H1 (cell line): ENCODE measurements at regions not wholly inside any gene's neighbourhood (a gene's known extent, or its start where the extent isn't known, plus 50 kb on each side); places are given as distances from the start of the nearest gene placed in this dataset.

ENCODE experiments used
- CTCF ChIA-PET: fragments of 300-600 bp; sonication (Branson Sonifier 250); formaldehyde crosslinking; loops from one replicate; lab custom pipeline; 2021; ENCODE audit not compliant: partially characterized antibody; lab: Charles Lee
- POLR2A ChIA-PET: fragments of 300-600 bp; sonication (Branson Sonifier 250); formaldehyde crosslinking; loops from one replicate; lab custom pipeline; 2021; ENCODE audit warnings: inconsistent platforms; ENCODE audit not compliant: partially characterized antibody; lab: Charles Lee
- DNase-seq, 2 experiments: peaks; one replicate each; pipeline versions ENCODE4 v3.0.0 to v3.0.0-alpha.2; 2010 to 2022; ENCODE audit warnings: low spot score in 2 of 2, low read depth in 1 of 2, mixed read lengths in 1 of 2
- FAIRE-seq: peaks from 2 replicates; lab custom pipeline; 2011; peaks lifted over from hg19 to GRCh38; lab: Jason Lieb, UNC
- H2AFZ ChIP-seq: 2 replicates; pipeline ENCODE4 v1.8.1; 2012; ENCODE audit warnings: low read length, inconsistent platforms
- H2AK5ac ChIP-seq: 2 replicates; pipeline ENCODE4 v1.6.1; 2013; ENCODE audit warnings: low read depth, low read length
- H2BK120ac ChIP-seq: replicated peaks from 2 replicates; pipeline ENCODE3; 2013; ENCODE audit warnings: low read depth, low read length, inconsistent platforms
- H2BK12ac ChIP-seq: 2 replicates; pipeline ENCODE4 v1.6.1; 2013; ENCODE audit warnings: low read depth, low read length
- H2BK15ac ChIP-seq: 2 replicates; pipeline ENCODE4 v1.6.1; 2013; ENCODE audit warnings: low read length
- H2BK20ac ChIP-seq: 2 replicates; pipeline ENCODE4 v1.6.1; 2013; ENCODE audit warnings: low read length
- H2BK5ac ChIP-seq: 2 replicates; pipeline ENCODE4 v1.6.1; 2013; ENCODE audit warnings: low read depth, low read length
- H3K14ac ChIP-seq: 2 replicates; pipeline ENCODE4 v1.6.1; 2013; ENCODE audit warnings: inconsistent platforms; ENCODE audit not compliant: insufficient read length
- H3K18ac ChIP-seq: 2 replicates; pipeline ENCODE4 v1.6.1; 2013; ENCODE audit warnings: low read length; ENCODE audit errors: extremely low read depth
- H3K23ac ChIP-seq: 2 replicates; pipeline ENCODE4 v1.6.1; 2013; ENCODE audit warnings: inconsistent platforms; ENCODE audit not compliant: insufficient read length
- H3K23me2 ChIP-seq: 2 replicates; pipeline ENCODE4 v1.6.1; 2013; ENCODE audit warnings: low read depth, low read length
- H3K27ac ChIP-seq: 2 replicates; pipeline ENCODE4 v1.6.1; 2011; ENCODE audit warnings: low read depth, low read length, inconsistent platforms
- H3K27me3 ChIP-seq, 4 experiments: replicated peaks in 1 of 4; 1 replicate in 1 of 4; 2 replicates in 3 of 4; pipeline versions ENCODE4 v1.6.1 to v1.8.1; 2011 to 2013; ENCODE audit warnings: low read length in 3 of 4, mild to moderate bottlenecking in 3 of 4, inconsistent platforms in 2 of 4, mixed read lengths in 2 of 4, moderate library complexity in 1 of 4; ENCODE audit not compliant: control insufficient read depth in 3 of 4, insufficient read depth in 3 of 4; ENCODE audit errors: extremely low read depth in 1 of 4
- H3K36me3 ChIP-seq, 4 experiments: 2 replicates each; pipeline versions ENCODE4 v1.6.1 to v1.8.1; 2011 to 2013; ENCODE audit warnings: mild to moderate bottlenecking in 4 of 4, low read length in 3 of 4, moderate library complexity in 2 of 4, control low read depth in 1 of 4, inconsistent platforms in 1 of 4; ENCODE audit not compliant: insufficient read depth in 4 of 4, control insufficient read depth in 2 of 4
- H3K4ac ChIP-seq: replicated peaks from 2 replicates; pipeline ENCODE3; 2013; ENCODE audit warnings: low read length, low read depth, mixed read lengths, inconsistent platforms; ENCODE audit not compliant: insufficient read length
- H3K4me1 ChIP-seq, 4 experiments: replicated peaks in 1 of 4; 1 replicate in 1 of 4; 2 replicates in 3 of 4; pipeline versions ENCODE4 v1.6.1 to v1.8.1; 2011 to 2013; ENCODE audit warnings: low read length in 3 of 4, inconsistent platforms in 2 of 4, mixed read lengths in 1 of 4; ENCODE audit not compliant: insufficient read depth in 4 of 4, control insufficient read depth in 3 of 4
- H3K4me2 ChIP-seq, 2 experiments: 2 replicates each; pipeline versions ENCODE4 v1.6.1 to v1.8.1; 2011 to 2013; ENCODE audit warnings: low read depth in 2 of 2, low read length in 2 of 2, control low read depth in 1 of 2, inconsistent platforms in 1 of 2, mild to moderate bottlenecking in 1 of 2; ENCODE audit not compliant: insufficient read depth in 1 of 2
- H3K4me3 ChIP-seq, 4 experiments: fragments of 200-600, 300-600 bp in 1 of 4; sonication (generic), shearing (Covaris generic), sonication (Bioruptor Twin) in 1 of 4; 2 replicates each; pipeline versions ENCODE4 v1.5.1 to v1.8.1; 2011 to 2016; ENCODE audit warnings: low read length in 4 of 4, low read depth in 3 of 4, control low read depth in 2 of 4, inconsistent platforms in 2 of 4, mild to moderate bottlenecking in 2 of 4, mixed read lengths in 1 of 4, moderate library complexity in 1 of 4; ENCODE audit not compliant: insufficient read depth in 2 of 4; ENCODE audit errors: extremely low read depth in 1 of 4
- H3K56ac ChIP-seq: replicated peaks from 2 replicates; pipeline ENCODE3; 2013; ENCODE audit warnings: low read depth, mild to moderate bottlenecking, mixed read lengths, low read length, inconsistent platforms; ENCODE audit not compliant: insufficient read length
- H3K79me1 ChIP-seq: 2 replicates; pipeline ENCODE4 v1.6.1; 2013; ENCODE audit warnings: low read depth, low read length, control low read depth
- H3K79me2 ChIP-seq, 2 experiments: 2 replicates each; pipeline versions ENCODE4 v1.6.1 to v1.8.1; 2012 to 2013; ENCODE audit warnings: low read length in 2 of 2, mild to moderate bottlenecking in 2 of 2, inconsistent platforms in 1 of 2; ENCODE audit not compliant: insufficient read depth in 2 of 2, control insufficient read depth in 1 of 2
- H3K9ac ChIP-seq, 4 experiments: replicated peaks in 1 of 4; 1 replicate in 1 of 4; 2 replicates in 3 of 4; pipeline versions ENCODE4 v1.6.1 to v1.8.1; 2011 to 2013; ENCODE audit warnings: low read depth in 3 of 4, low read length in 3 of 4, control low read depth in 2 of 4, mild to moderate bottlenecking in 2 of 4, moderate library complexity in 2 of 4, inconsistent platforms in 1 of 4; ENCODE audit errors: extremely low read depth in 1 of 4
- H3K9me3 ChIP-seq, 2 experiments: 2 replicates each; pipeline versions ENCODE4 v1.6.1 to v1.8.1; 2012 to 2013; ENCODE audit warnings: mild to moderate bottlenecking in 2 of 2, moderate library complexity in 2 of 2, control low read depth in 1 of 2, inconsistent platforms in 1 of 2, low read depth in 1 of 2, low read length in 1 of 2, mixed read lengths in 1 of 2; ENCODE audit not compliant: insufficient read depth in 2 of 2
- H4K20me1 ChIP-seq, 2 experiments: replicated peaks in 1 of 2; 2 replicates each; pipeline versions ENCODE3 to v1.8.1; 2011 to 2013; ENCODE audit warnings: inconsistent platforms in 2 of 2, low read length in 2 of 2, mild to moderate bottlenecking in 1 of 2; ENCODE audit not compliant: insufficient read depth in 2 of 2, control insufficient read depth in 1 of 2
- H4K5ac ChIP-seq: 2 replicates; pipeline ENCODE4 v1.6.1; 2013; ENCODE audit warnings: low read length, low read depth, mixed read lengths, inconsistent platforms; ENCODE audit not compliant: insufficient read length
- H4K8ac ChIP-seq: 2 replicates; pipeline ENCODE4 v1.8.0; 2013; ENCODE audit warnings: mild to moderate bottlenecking, moderate library complexity, low read length, inconsistent platforms; ENCODE audit not compliant: insufficient read depth; ENCODE audit errors: extremely low read depth
- H4K91ac ChIP-seq: replicated peaks from 2 replicates; pipeline ENCODE3; 2013; ENCODE audit warnings: low read length, mixed read lengths, inconsistent platforms; ENCODE audit not compliant: insufficient read length
- BACH1 ChIP-seq: IDR thresholded peaks from 2 replicates; pipeline ENCODE4 v1.6.1; 2012; ENCODE audit warnings: low read length, improper control_type of control experiment
- BRCA1 ChIP-seq: IDR thresholded peaks from 2 replicates; pipeline ENCODE4 v1.6.1; 2012; ENCODE audit warnings: low read depth, low read length, improper control_type of control experiment
- CTBP2 ChIP-seq: IDR thresholded peaks from 2 replicates; pipeline ENCODE4 v1.7.0; 2011; ENCODE audit warnings: borderline replicate concordance, mild to moderate bottlenecking, moderate library complexity, mixed read lengths, low read length; ENCODE audit not compliant: insufficient read depth, insufficient read length
- EGR1 ChIP-seq: IDR thresholded peaks from 2 replicates; pipeline ENCODE4 v1.6.1; 2011; ENCODE audit warnings: low read depth, low read length, borderline replicate concordance
- GTF2F1 ChIP-seq: IDR thresholded peaks from 2 replicates; pipeline ENCODE4 v1.6.1; 2012; ENCODE audit warnings: low read depth, low read length, improper control_type of control experiment, borderline replicate concordance
- KDM5A ChIP-seq: fragments of 200-600 bp; IDR thresholded peaks from 2 replicates; pipeline ENCODE4 v1.7.1; 2012; ENCODE audit warnings: mild to moderate bottlenecking, low read length, inconsistent platforms, mixed read lengths
- POU5F1 ChIP-seq: IDR thresholded peaks from 2 replicates; pipeline ENCODE4 v1.6.1; 2011; ENCODE audit warnings: low read depth, mild to moderate bottlenecking, low read length, moderate library complexity
- RFX5 ChIP-seq: IDR thresholded peaks from 2 replicates; pipeline ENCODE4 v1.6.1; 2011; ENCODE audit warnings: low read depth, low read length, improper control_type of control experiment, borderline replicate concordance
- SIN3A ChIP-seq, 2 experiments: IDR thresholded peaks in 1 of 2; conservative IDR thresholded peaks in 1 of 2; 2 replicates each; pipeline ENCODE4 v1.6.1; 2011 to 2012; ENCODE audit warnings: low read length in 2 of 2, improper control_type of control experiment in 1 of 2, low read depth in 1 of 2, mild to moderate bottlenecking in 1 of 2
- TBP ChIP-seq: IDR thresholded peaks from 2 replicates; pipeline ENCODE4 v1.6.1; 2011; ENCODE audit warnings: low read depth, low read length, improper control_type of control experiment
- ZNF274 ChIP-seq: IDR thresholded peaks from 2 replicates; pipeline ENCODE4 v1.7.0; 2012; ENCODE audit warnings: low read length, borderline replicate concordance; ENCODE audit errors: extremely low read depth
- WGBS, 2 experiments: shearing (Covaris generic) in 1 of 2; methylation state at CpG; one replicate each; pipeline versions ENCODE4 v1.1.6 to v1.1.7; 2013 to 2015; ENCODE audit warnings: low lambda C conversion rate in 2 of 2, mixed read lengths in 2 of 2, inconsistent platforms in 1 of 2, low coverage in 1 of 2, missing lambda C conversion rate in 1 of 2; ENCODE audit not compliant: insufficient replicate concordance in 2 of 2, insufficient coverage in 1 of 2, insufficient read length in 1 of 2; ENCODE audit errors: extremely low coverage in 1 of 2, missing lambda C conversion rate in 1 of 2; 5-methylcytosine and 5-hydroxymethylcytosine counted together
- TF ChIP-seq, protein P1 (sequence below): IDR thresholded peaks from 2 replicates; pipeline ENCODE4 v1.6.1; 2012; ENCODE audit warnings: low read length, inconsistent platforms

- Histone ChIP-seq H2AFZ (peak overlapping the region; percentile 86), H3K4me1 (no peaks in the 10 kb centered on the region), H4K5ac (no peak overlapping the region), H4K91ac (no peak overlapping the region), H3K56ac (no peak overlapping the region), H3K27me3 (no peaks in the 10 kb centered on the region), H3K27ac (no peak overlapping the region), H2BK5ac (no peak overlapping the region), H2BK12ac (no peak overlapping the region), H3K14ac (no peak overlapping the region), H3K23ac (no peak overlapping the region), H2BK120ac (no peak overlapping the region), H4K20me1 (no peaks in the 10 kb centered on the region), H3K18ac (no peak overlapping the region; the same call in 1 of the 2 replicates), H3K79me1 (no peaks in the 10 kb centered on the region), H3K9ac (no peak overlapping the region), H3K9me3 (no peaks in the 10 kb centered on the region; a peak in 1 of 4 replicates), H3K4me3 (no peak overlapping the region), H3K4ac (no peak overlapping the region), H2BK20ac (no peak overlapping the region), H3K36me3 (no peaks in the 10 kb centered on the region), H3K79me2 (no peaks in the 10 kb centered on the region), H4K8ac (peak overlapping the region; percentile 57; the same call in 1 of the 2 replicates), H2AK5ac (no peak overlapping the region), H2BK15ac (no peak overlapping the region), H3K4me2 (no peak overlapping the region), H3K23me2 (no peaks in the 10 kb centered on the region)
- ChIA-PET POLR2A (no interaction called here), CTCF (interaction anchor here (1.0 kb wide), 1 partner anchor 149 kb away, joined by 3 read pairs; no protein-coding TSS in a partner anchor)
- FAIRE-seq (no peak), DNase-seq (no peak)
- 81% methylated on average over 8 of the region's 8 CpGs; no CpG with 5 or more reads in 1 of the 2 experiments for WGBS, 2 experiments
- TF ChIP-seq RFX5 (no peak), SIN3A (conservative IDR thresholded peaks at IDR 0.05 in 1 of 2, IDR thresholded peaks at IDR 0.05 in 1 of 2; ENCODE audit: low read depth in 1 of 2, low read length in 2 of 2) (no peak), POU5F1 (no peak), ZNF274 (no peak), EGR1 (no peak), TBP (no peak), BACH1 (no peak), BRCA1 (no peak), KDM5A (no peak), GTF2F1 (no peak), CTBP2 (no peak)
- TF ChIP-seq, protein P1, sequence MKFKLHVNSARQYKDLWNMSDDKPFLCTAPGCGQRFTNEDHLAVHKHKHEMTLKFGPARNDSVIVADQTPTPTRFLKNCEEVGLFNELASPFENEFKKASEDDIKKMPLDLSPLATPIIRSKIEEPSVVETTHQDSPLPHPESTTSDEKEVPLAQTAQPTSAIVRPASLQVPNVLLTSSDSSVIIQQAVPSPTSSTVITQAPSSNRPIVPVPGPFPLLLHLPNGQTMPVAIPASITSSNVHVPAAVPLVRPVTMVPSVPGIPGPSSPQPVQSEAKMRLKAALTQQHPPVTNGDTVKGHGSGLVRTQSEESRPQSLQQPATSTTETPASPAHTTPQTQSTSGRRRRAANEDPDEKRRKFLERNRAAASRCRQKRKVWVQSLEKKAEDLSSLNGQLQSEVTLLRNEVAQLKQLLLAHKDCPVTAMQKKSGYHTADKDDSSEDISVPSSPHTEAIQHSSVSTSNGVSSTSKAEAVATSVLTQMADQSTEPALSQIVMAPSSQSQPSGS, result no peak
These were observed 163.8 kb downstream of the TMEM200A start for GRCh38 chr6:130529569-130530149.
